G401 (cell line): ENCODE measurements at regions not wholly inside any gene's neighbourhood (a gene's known extent, or its start where the extent isn't known, plus 50 kb on each side); places are given as distances from the start of the nearest gene placed in this dataset.

Experiments
- DNase-seq: peaks from one replicate; pipeline ENCODE4 v3.0.0-alpha.2; 2015; ENCODE audit warnings: low spot score
- in situ Hi-C: cut with HindIII; loops from 2 replicates; pipeline ENCODE4 v1.10.0; 2016; ENCODE audit warnings: low sequenced_read_pairs, mixed read lengths

GRCh38 chr4:106493086-106493485 lies 124.5 kb upstream of the GIMD1 start:
- in situ Hi-C loops = no loop called here
- no peak for DNase-seq

- in situ Hi-C loops = no loop called here
- no peak for DNase-seq
Measured at GRCh38 chr4:106486533-106486932, 118.0 kb upstream of the GIMD1 start.

GRCh38 chr4:106481801-106482200 lies 113.2 kb upstream of the GIMD1 start:
- in situ Hi-C loops = no loop called here

GRCh38 chr4:106478152-106478551 lies 109.6 kb upstream of the GIMD1 start:
- in situ Hi-C loops = no loop called here
- DNase-seq = no peak

More at GRCh38 chr4:106481801-106482200, 113.2 kb upstream of the GIMD1 start:
- no peak for DNase-seq

- DNase-seq = no peak
- in situ Hi-C loops = no loop called here
Measured at GRCh38 chr4:106476741-106477140, 108.2 kb upstream of the GIMD1 start.

GRCh38 chr4:106473515-106473914 lies 104.9 kb upstream of the GIMD1 start:
- DNase-seq = no peak
- in situ Hi-C loops = no loop called here

GRCh38 chr4:106471151-106471550 lies 102.6 kb upstream of the GIMD1 start:
- no peak for DNase-seq
- in situ Hi-C loops = no loop called here

- no peak for DNase-seq
- in situ Hi-C loops = no loop called here
Measured at GRCh38 chr4:106463622-106464021, 95.0 kb upstream of the GIMD1 start.

- no peak for DNase-seq
- in situ Hi-C loops = no loop called here
Measured at GRCh38 chr4:106454581-106454980, 86.0 kb upstream of the GIMD1 start.

GRCh38 chr4:106454021-106454420 lies 85.4 kb upstream of the GIMD1 start:
- in situ Hi-C loops = no loop called here
- no peak for DNase-seq

- in situ Hi-C loops = no loop called here
- DNase-seq = no peak
Measured at GRCh38 chr4:106451091-106451490, 82.5 kb upstream of the GIMD1 start.

GRCh38 chr4:106450249-106450648 lies 81.7 kb upstream of the GIMD1 start:
- no peak for DNase-seq
- in situ Hi-C loops = no loop called here

- DNase-seq = no peak
- in situ Hi-C loops = no loop called here
Measured at GRCh38 chr4:106444557-106444956, 76.0 kb upstream of the GIMD1 start.

- DNase-seq = no peak
- in situ Hi-C loops = no loop called here
Measured at GRCh38 chr4:106430797-106431196, 62.2 kb upstream of the GIMD1 start.

GRCh38 chr4:106429885-106430284 lies 61.3 kb upstream of the GIMD1 start:
- in situ Hi-C loops = no loop called here
- no peak for DNase-seq

GRCh38 chr4:106426069-106426468 lies 57.5 kb upstream of the GIMD1 start:
- no peak for DNase-seq

GRCh38 chr4:106425576-106425975 lies 57.0 kb upstream of the GIMD1 start:
- in situ Hi-C loops = no loop called here
- DNase-seq = no peak

More at GRCh38 chr4:106426069-106426468, 57.5 kb upstream of the GIMD1 start:
- in situ Hi-C loops = no loop called here

GRCh38 chr4:106424426-106424825 lies 55.8 kb upstream of the GIMD1 start:
- in situ Hi-C loops = no loop called here

GRCh38 chr4:106423791-106424190 lies 55.2 kb upstream of the GIMD1 start:
- DNase-seq = no peak
- in situ Hi-C loops = no loop called here

More at GRCh38 chr4:106424426-106424825, 55.8 kb upstream of the GIMD1 start:
- DNase-seq = no peak

- in situ Hi-C loops = no loop called here
- no peak for DNase-seq
Measured at GRCh38 chr4:106422766-106423165, 54.2 kb upstream of the GIMD1 start.

- no peak for DNase-seq
- in situ Hi-C loops = no loop called here
Measured at GRCh38 chr4:106421441-106422296, 53.1 kb upstream of the GIMD1 start.
